ENCODE measurements at regions not wholly inside any gene's neighbourhood (a gene's known extent, or its start where the extent isn't known, plus 50 kb on each side); places are given as distances from the start of the nearest gene placed in this dataset.

DNA sequence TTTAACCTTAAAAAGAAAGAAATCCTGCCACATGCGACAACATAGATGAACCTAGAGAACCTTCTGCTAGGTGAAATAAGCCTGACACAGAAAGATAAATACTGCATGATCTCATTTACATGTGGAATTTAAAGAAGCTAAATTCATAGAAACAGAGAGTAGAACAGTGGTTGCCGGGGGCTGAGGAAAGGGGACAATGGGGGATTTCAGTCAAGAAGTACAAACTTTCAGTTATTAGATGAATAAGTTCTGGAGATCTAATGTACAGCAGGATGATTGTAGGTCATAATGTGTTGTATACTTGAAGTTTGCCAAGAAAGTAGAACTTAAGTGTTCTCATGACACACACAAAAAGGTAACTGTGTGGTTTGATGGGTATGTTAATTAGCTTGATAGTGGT, 204.3 kb upstream of the PRSS16 start:
- TF ChIP-seq, protein P1, sequence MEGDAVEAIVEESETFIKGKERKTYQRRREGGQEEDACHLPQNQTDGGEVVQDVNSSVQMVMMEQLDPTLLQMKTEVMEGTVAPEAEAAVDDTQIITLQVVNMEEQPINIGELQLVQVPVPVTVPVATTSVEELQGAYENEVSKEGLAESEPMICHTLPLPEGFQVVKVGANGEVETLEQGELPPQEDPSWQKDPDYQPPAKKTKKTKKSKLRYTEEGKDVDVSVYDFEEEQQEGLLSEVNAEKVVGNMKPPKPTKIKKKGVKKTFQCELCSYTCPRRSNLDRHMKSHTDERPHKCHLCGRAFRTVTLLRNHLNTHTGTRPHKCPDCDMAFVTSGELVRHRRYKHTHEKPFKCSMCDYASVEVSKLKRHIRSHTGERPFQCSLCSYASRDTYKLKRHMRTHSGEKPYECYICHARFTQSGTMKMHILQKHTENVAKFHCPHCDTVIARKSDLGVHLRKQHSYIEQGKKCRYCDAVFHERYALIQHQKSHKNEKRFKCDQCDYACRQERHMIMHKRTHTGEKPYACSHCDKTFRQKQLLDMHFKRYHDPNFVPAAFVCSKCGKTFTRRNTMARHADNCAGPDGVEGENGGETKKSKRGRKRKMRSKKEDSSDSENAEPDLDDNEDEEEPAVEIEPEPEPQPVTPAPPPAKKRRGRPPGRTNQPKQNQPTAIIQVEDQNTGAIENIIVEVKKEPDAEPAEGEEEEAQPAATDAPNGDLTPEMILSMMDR (IDR thresholded peaks at IDR 0.05): no peak
- TF ChIP-seq FOXK1 (CRISPR knock-in tag; IDR thresholded peaks at IDR 0.05) (no peak), ELF4 (CRISPR knock-in tag; IDR thresholded peaks at IDR 0.05; ENCODE audit: low read depth) (no peak), NR3C1 (CRISPR knock-in tag; conservative IDR thresholded peaks at IDR 0.05; ENCODE audit: low read depth) (no peak), NR1H2 (CRISPR knock-in tag; IDR thresholded peaks at IDR 0.05) (no peak), SMAD3 (CRISPR knock-in tag; IDR thresholded peaks at IDR 0.05; ENCODE audit: borderline replicate concordance) (no peak), ZNF671 (CRISPR knock-in tag; IDR thresholded peaks at IDR 0.05) (no peak), ZNF138 (CRISPR knock-in tag; conservative IDR thresholded peaks at IDR 0.05) (no peak), MYBL2 (CRISPR knock-in tag; IDR thresholded peaks at IDR 0.05) (no peak)
- TF ChIP-seq, protein P2, sequence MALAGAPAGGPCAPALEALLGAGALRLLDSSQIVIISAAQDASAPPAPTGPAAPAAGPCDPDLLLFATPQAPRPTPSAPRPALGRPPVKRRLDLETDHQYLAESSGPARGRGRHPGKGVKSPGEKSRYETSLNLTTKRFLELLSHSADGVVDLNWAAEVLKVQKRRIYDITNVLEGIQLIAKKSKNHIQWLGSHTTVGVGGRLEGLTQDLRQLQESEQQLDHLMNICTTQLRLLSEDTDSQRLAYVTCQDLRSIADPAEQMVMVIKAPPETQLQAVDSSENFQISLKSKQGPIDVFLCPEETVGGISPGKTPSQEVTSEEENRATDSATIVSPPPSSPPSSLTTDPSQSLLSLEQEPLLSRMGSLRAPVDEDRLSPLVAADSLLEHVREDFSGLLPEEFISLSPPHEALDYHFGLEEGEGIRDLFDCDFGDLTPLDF (CRISPR knock-in tag; IDR thresholded peaks at IDR 0.05): no peak
- TF ChIP-seq, protein P3, sequence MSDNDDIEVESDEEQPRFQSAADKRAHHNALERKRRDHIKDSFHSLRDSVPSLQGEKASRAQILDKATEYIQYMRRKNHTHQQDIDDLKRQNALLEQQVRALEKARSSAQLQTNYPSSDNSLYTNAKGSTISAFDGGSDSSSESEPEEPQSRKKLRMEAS (CRISPR knock-in tag; IDR thresholded peaks at IDR 0.05): no peak
- TF ChIP-seq, protein P4, sequence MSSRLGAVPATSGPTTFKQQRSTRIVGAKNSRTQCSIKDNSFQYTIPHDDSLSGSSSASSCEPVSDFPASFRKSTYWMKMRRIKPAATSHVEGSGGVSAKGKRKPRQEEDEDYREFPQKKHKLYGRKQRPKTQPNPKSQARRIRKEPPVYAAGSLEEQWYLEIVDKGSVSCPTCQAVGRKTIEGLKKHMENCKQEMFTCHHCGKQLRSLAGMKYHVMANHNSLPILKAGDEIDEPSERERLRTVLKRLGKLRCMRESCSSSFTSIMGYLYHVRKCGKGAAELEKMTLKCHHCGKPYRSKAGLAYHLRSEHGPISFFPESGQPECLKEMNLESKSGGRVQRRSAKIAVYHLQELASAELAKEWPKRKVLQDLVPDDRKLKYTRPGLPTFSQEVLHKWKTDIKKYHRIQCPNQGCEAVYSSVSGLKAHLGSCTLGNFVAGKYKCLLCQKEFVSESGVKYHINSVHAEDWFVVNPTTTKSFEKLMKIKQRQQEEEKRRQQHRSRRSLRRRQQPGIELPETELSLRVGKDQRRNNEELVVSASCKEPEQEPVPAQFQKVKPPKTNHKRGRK (CRISPR knock-in tag; IDR thresholded peaks at IDR 0.05; ENCODE audit: borderline replicate concordance): no peak

All from WTC11 (cell line).